ENCODE measurements at regions not wholly inside any gene's neighbourhood (a gene's known extent, or its start where the extent isn't known, plus 50 kb on each side); places are given as distances from the start of the nearest gene placed in this dataset.

DNA sequence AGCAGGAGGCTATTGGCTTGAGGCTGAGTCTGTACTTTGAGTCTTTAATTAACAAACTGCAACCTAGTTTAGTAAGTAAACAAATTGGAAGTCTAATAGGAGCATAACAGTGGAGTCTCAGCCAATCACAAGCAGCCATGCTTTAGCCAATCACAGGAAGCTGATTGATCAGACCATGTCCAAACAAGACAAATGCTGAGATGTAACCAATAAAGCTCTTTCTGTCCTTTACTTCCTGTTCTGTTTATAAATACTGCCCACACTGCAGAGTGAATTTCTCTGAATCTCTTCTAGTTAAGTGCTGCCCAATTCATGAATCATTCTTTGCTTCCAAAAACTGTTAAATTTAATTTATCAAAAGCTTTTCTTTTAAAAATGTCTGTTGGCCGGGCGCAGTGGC lies 146.6 kb upstream of the DLX2 start:
- Histone ChIP-seq H2AFZ (replicated peaks) (no peak overlapping the region), H3F3A (ENCODE audit: low read depth) (peaks cover 6% of the 10 kb centered on the region), H3K9ac (no peak overlapping the region), H3K79me2 (ENCODE audit: low read depth) (no peaks in the 10 kb centered on the region), H3K4me3 (no peak overlapping the region), H3K4me2 (no peak overlapping the region), H3K9me3 (ENCODE audit: low read depth) (no peaks in the 10 kb centered on the region), H3K27ac (no peak overlapping the region), H3K36me3 (no peaks in the 10 kb centered on the region), H4K20me1 (ENCODE audit: low read depth) (no peaks in the 10 kb centered on the region), H3K4me1 (peaks cover 12% of the 10 kb centered on the region), H3K27me3 (no peaks in the 10 kb centered on the region)
- no peaks in the 10 kb centered on the region for H3K36me3 Mint-ChIP-seq
- DNase-seq (ENCODE audit: low spot score), result no peak
- H3K4me3 Mint-ChIP-seq, result no peak overlapping the region
- peaks cover 2% of the 10 kb centered on the region for H3K27me3 Mint-ChIP-seq (ENCODE audit: insufficient read depth, low read depth)
- H3K4me1 Mint-ChIP-seq, result peaks cover 74% of the 10 kb centered on the region
- H3K27ac Mint-ChIP-seq, result no peak overlapping the region
- no peaks in the 10 kb centered on the region for H3K9me3 Mint-ChIP-seq
- TF ChIP-seq, protein P1, sequence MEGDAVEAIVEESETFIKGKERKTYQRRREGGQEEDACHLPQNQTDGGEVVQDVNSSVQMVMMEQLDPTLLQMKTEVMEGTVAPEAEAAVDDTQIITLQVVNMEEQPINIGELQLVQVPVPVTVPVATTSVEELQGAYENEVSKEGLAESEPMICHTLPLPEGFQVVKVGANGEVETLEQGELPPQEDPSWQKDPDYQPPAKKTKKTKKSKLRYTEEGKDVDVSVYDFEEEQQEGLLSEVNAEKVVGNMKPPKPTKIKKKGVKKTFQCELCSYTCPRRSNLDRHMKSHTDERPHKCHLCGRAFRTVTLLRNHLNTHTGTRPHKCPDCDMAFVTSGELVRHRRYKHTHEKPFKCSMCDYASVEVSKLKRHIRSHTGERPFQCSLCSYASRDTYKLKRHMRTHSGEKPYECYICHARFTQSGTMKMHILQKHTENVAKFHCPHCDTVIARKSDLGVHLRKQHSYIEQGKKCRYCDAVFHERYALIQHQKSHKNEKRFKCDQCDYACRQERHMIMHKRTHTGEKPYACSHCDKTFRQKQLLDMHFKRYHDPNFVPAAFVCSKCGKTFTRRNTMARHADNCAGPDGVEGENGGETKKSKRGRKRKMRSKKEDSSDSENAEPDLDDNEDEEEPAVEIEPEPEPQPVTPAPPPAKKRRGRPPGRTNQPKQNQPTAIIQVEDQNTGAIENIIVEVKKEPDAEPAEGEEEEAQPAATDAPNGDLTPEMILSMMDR (IDR thresholded peaks at IDR 0.05), result no peak
- TF ChIP-seq EZH2 (IDR thresholded peaks at IDR 0.05), result no peak
- no peak for TF ChIP-seq EZH2phosphoT487 (IDR thresholded peaks at IDR 0.05)

DNA sequence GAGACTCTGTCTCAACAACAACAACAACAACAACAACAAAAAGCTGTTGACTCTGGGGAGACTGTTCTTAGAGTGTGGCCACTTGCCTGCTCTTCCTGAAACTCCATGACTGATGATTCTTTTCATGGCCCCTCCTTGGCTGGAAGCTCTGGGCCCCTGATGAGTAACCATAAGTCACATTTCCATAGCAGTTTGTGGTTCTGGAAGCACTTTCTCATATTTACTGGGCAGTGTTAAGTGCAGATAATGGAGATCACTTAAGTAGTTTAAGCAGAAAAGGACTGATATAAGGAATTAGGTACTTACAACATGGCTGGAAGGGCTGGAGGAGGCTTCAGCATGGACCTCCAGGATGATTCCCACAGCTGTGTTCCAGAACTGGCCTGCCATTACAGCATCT lies 147.3 kb upstream of the DLX2 start:
- H3F3A ChIP-seq (ENCODE audit: low read depth), result peaks cover 6% of the 10 kb centered on the region
- no peaks in the 10 kb centered on the region for H3K27me3 ChIP-seq
- H3K27ac ChIP-seq, result no peak overlapping the region
- no peak overlapping the region for H2AFZ ChIP-seq (replicated peaks)
- Mint-ChIP-seq H3K27me3 (ENCODE audit: insufficient read depth, low read depth) (peaks cover 2% of the 10 kb centered on the region), H3K27ac (no peak overlapping the region), H3K4me1 (peaks cover 68% of the 10 kb centered on the region), H3K4me3 (no peak overlapping the region), H3K36me3 (no peaks in the 10 kb centered on the region), H3K9me3 (no peaks in the 10 kb centered on the region)
- peaks cover 12% of the 10 kb centered on the region for H3K4me1 ChIP-seq
- H3K9ac ChIP-seq, result no peak overlapping the region
- no peak overlapping the region for H3K4me2 ChIP-seq
- TF ChIP-seq, protein P1 (IDR thresholded peaks at IDR 0.05), result no peak
- TF ChIP-seq EZH2 (IDR thresholded peaks at IDR 0.05), result no peak
- TF ChIP-seq EZH2phosphoT487 (IDR thresholded peaks at IDR 0.05), result no peak
- no peaks in the 10 kb centered on the region for H3K79me2 ChIP-seq (ENCODE audit: low read depth)
- no peak overlapping the region for H3K4me3 ChIP-seq
- H3K36me3 ChIP-seq, result no peaks in the 10 kb centered on the region
- H3K9me3 ChIP-seq (ENCODE audit: low read depth), result no peaks in the 10 kb centered on the region
- no peaks in the 10 kb centered on the region for H4K20me1 ChIP-seq (ENCODE audit: low read depth)
- no peak for DNase-seq (ENCODE audit: low spot score)

GRCh38 chr2:172251231-172251630 lies 148.5 kb upstream of the DLX2 start:
- no peak overlapping the region for H3K4me3 Mint-ChIP-seq
- no peaks in the 10 kb centered on the region for H4K20me1 ChIP-seq (ENCODE audit: low read depth)
- H3K27me3 Mint-ChIP-seq (ENCODE audit: insufficient read depth, low read depth), result peaks cover 2% of the 10 kb centered on the region
- H3K4me2 ChIP-seq, result no peak overlapping the region
- H3K9me3 Mint-ChIP-seq, result no peaks in the 10 kb centered on the region
- H3K4me3 ChIP-seq, result no peak overlapping the region
- H3K27me3 ChIP-seq, result no peaks in the 10 kb centered on the region
- no peak overlapping the region for H2AFZ ChIP-seq (replicated peaks)
- no peaks in the 10 kb centered on the region for H3K36me3 ChIP-seq
- H3K79me2 ChIP-seq (ENCODE audit: low read depth), result no peaks in the 10 kb centered on the region
- DNase-seq (ENCODE audit: low spot score), result no peak
- TF ChIP-seq, protein P1 (IDR thresholded peaks at IDR 0.05), result no peak
- no peak for TF ChIP-seq EZH2phosphoT487 (IDR thresholded peaks at IDR 0.05)
- TF ChIP-seq EZH2 (IDR thresholded peaks at IDR 0.05), result no peak
- H3K36me3 Mint-ChIP-seq, result no peaks in the 10 kb centered on the region
- H3K9me3 ChIP-seq (ENCODE audit: low read depth), result no peaks in the 10 kb centered on the region
- no peak overlapping the region for H3K9ac ChIP-seq
- H3F3A ChIP-seq (ENCODE audit: low read depth), result peaks cover 6% of the 10 kb centered on the region
- H3K27ac Mint-ChIP-seq, result no peak overlapping the region
- peaks cover 12% of the 10 kb centered on the region for H3K4me1 ChIP-seq
- H3K4me1 Mint-ChIP-seq, result peaks cover 61% of the 10 kb centered on the region
- H3K27ac ChIP-seq, result no peak overlapping the region

Measured in neural progenitor cell (in vitro differentiated cells).